Muscle of arm (tissue), 1 donor: ENCODE measurements at regions not wholly inside any gene's neighbourhood (a gene's known extent, or its start where the extent isn't known, plus 50 kb on each side); places are given as distances from the start of the nearest gene placed in this dataset.
"Not testable (repeated sequence)": the region's sequence is repeated elsewhere in the genome, so short reads cannot be mapped to it uniquely, and the experiment has no call there.

Experiments
- DNase-seq: peaks from one replicate; pipeline ENCODE4 v3.0.0-alpha.2; 2013

DNA sequence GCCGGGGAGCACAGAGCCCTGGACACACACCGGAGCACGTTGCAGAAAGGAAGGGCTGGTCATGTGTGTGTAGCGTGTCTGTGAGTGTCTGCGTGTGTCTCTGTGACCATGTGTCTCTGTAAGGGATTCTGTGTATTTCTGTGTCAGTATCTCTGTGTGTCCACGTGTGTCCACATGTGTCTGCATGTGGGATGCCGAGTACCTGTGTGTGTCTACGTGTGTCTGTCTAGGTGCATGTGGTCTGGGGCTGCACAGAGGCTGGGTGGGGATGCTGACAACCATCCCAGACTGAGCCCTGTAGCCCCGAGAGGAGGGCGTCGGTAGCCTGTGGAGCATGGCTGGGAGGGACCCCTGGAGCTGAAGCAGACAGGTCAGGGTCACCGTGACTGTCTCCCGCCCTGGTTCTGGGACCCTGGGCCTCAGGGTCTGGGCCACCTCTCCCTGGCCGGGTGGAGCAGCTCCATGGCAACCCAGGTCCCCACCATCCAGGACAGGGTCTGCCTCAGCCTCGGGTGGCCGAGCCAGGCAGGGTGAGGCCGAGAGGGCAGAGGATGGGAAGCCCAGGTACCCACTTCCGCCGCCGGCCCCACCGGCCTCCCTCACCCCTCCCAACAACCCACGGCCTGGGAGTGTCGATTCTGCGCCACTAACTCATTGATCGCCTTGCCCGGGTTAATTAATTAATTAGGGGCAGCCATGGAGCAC, 122.7 kb downstream of the FAM53A start:
- DNase-seq, result no peak

DNA sequence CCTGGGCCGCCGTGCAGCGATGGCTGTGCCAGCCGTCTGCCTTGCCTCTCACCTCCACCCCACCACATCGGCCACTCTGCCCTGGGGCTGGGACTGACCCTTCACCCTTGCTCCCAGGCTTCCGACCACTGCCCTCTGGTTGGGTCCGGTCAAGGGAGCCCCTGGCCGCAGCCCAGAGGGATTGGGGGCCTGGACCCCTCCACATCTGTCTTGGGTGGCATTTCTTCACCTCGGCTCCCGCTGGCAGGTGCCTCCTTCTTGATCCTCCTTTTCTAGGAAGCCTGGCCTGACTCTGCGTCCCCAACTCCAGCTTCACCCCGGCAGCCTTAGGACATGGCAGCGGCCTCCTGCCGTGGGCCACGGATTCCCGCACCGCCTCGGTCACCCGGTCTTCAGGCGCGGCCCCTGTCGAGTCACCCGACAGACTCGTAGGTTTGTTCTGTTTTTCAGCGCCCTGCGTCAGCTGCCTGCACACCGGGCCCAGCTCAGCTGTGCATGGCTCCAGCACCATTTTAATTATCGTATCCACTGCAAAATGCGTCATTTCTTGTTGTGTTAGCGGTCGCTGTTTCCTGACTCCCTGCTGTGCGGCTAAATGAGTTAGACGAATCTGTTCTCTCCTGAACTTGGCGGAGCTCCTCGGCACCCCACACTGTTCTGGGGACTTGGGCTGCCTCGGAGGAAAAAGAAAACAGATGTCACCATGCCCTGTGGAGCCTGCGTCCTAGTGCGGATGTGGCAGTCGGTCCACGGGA, 124.0 kb downstream of the FAM53A start:
- DNase-seq, result no peak

DNA sequence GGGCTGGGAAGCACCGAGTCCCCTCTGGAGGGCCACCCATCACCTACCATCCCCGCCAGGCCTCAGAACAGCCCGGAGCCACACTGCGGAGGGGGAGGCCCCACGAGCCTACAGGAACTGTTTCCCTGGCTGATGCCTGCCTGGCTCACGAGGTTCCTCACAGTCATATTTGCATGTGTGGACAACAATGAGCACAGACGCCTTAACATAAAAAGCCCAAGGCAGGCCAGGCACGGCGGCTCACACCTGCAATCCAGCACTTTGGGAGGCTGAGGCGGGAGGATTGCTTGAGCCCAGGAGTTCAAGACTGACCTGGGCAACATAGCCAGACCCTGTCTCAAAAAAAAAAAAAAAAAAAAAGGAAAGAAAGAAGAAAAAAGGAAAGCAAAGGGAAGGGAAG, 125.9 kb downstream of the FAM53A start:
- no peak for DNase-seq

DNA sequence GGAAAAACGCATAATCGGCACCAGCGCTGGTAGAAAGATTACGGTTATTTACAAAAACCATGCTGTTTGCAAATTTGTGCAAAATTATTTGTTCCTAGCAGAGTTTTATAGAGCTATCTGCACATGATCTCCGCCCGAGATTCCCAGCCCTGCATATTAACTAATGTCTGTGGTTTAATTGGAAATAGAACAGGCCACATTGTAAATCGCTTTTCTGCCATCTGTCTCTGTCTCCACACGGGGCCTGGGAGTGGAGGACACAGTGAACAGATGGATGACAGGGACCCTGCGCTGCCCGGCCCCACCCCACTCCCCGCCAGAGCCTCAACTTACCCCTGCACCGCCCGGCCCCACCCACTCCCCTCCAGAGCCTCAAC, 126.9 kb downstream of the FAM53A start:
- no peak for DNase-seq

DNA sequence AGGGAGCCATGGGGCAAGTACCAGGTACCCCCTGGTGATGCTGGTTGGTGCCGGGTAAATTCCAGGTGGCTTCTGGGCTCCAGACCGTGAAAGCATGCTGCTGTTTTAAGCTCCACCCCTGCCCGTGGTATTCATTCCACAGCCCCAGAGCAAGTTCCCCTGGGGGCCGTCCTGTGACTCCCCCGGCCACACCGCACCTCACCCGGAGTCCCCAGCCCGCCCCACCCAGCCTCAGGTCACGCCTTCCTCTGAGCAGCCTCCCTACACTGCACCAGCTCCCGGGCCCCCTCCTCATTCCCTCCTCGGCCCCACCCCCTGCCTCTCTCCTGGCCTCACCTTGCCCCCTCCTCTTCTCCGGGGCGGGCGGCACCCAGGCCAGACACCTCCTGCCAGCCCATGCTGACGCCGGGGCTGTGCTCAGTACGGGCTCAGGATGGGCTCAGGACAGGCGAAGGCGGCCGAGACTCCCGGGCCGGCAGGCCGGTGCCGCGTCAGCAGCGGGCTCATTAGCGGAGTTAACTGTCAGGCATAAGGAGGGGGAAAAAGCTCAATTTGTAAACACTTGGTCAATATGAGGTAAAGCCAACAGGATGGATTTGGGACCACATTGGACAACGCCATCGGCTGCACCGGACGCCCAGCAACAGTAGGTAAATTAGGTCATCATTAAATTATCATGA, 127.4 kb downstream of the FAM53A start:
- no peak for DNase-seq

DNA sequence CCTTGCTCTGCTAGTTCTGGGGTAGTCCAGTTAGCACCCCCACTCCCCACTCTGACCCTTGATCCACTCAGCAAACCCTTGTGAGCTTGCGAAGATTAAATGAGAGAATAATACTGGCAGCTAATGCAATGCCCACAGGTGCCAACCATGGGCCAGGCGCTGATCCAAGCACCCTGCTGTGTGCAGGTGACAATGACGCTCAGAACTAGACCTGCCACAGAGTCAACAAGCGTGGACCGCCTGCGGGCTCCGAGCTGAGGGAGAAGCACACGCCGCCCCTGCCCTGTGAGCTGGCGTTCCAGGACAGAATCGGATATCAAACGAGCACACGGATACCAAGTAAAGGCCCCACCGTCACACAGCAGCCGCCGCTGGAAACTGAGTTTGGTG, 129.2 kb downstream of the FAM53A start:
- no peak for DNase-seq

DNA sequence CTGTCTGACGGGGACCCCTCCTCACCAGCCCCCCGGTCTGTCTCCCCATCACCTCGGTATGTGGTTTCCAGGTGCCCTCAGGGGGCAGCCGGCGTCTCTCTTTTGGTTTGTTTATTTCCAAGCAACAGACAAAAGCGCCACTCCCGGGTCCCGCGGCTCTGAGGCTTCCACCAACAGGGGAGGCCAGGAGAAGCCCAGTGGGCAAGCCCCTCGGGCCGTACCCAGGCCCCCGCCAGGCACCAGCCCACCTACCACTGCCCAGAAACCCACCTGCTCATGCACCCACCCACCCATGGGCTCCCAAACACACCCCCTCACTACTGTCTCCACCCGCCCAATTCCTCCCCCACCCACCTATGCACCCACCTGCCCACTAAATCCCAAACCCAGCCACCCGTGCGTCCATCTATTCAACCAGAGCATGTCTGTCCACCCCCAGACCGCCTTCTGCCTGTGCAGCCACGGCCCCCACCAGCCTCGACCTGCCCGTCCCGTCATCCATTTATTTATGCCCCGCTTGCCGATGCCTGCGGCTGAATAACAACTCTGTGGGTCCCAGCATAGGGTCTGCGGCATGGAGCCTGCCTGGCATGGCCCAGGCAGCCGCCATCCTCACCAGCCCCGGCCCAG, 129.8 kb downstream of the FAM53A start:
- no peak for DNase-seq

DNA sequence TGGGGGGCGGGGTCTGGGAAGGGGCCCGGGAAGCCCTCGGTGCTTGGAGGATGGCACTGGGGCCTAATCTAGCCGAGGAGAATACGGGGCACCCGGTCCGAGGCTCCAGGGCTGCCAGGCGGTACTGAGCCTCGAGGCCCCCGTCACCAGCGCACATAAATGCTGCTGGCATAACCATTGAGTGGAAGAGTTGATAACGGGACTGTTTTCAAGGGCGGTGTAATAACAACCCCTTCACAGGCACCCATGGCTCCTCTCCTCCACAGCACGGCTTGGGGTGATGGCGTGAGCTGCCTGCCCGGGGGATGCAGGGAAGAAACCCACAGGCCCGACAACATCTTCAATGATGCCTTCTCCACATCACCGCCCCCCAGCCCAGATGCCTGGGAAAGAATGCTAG, 130.7 kb downstream of the FAM53A start:
- DNase-seq, result no peak

DNA sequence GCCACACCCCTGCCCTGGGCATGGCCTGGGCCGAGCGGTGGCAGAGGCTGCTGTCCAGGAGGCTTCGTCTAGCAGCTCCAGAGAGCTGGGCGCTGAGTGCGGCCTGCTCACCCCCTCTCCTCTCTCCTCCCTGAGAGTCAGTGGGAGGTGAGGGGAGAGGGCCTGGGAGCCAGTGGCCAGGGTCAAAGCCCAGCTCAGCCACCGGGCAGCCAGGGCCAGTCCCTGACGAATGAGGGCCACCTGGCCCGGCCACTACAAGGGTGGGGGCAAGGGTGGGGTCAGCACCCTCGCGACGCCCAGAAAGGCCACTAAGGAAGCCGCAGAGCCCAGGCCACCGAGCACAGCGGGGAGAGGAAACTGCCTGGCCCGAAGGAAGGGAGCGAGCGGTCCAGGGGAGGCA, 131.7 kb downstream of the FAM53A start:
- DNase-seq, result no peak

DNA sequence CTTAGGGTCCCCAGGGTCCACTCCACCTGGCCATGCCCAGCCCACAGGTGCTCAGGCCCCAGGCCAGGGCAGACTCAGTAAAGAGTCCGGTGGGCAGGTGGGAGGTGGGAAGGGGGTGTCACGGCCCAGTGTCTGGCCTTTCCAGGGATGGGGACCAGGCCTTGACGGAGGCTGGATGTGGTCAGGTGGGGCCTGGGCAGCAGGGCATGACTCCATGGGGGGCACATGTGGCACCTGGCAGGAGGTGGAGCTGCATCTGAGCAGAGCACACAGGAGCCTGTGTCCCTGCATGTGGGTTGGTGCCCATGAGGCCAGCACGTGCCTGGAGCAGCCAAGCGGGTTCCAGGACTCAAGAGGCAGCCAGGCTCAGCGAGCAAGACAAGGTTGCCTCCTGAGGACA, 132.9 kb downstream of the FAM53A start:
- no peak for DNase-seq

DNA sequence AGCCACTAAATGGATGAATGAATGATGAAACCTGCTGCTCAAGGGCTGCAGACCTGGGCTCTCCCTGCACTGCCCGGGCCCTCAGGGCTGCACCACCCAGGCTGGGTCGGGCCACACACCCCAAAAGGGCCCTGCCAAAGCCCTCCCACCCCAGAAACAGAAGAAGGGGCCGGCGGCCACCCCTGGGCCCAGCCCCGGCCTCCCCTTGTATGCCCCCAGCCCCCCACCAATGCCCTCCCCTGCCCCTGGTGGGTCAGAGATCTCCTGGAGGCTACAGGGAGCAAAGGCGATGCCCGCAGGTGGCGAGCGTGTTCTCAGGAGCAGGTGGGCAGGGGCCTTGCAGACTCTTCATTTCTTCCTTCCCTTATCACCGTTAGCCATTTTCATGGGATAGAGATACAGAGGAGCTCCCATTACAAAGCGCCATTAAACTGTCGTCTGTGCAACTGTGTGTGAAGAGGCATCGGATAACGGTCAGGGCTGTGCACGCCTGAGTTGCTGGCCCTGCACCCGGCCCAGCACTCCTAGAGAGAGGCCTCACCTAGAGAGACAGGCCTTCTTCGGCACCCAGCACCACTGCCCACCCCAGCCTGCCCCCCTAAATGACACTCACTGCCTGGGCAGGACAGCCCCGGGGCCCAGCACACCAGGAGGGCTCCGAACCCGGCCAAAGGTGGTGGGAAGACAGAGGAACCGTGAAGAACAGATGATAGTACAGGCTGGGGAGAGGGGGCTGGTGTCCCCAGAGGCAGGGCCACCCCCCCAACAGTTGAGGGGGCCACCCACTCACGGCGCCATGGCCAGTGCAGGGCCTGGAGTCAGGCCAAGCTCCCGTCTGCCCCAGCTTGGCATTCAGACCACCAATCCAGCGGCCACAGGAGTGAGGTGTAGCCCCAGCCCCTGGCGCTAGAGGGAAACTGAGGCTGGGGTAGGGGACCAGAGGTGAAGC, 133.7 kb downstream of the FAM53A start:
- DNase-seq, result no peak

DNA sequence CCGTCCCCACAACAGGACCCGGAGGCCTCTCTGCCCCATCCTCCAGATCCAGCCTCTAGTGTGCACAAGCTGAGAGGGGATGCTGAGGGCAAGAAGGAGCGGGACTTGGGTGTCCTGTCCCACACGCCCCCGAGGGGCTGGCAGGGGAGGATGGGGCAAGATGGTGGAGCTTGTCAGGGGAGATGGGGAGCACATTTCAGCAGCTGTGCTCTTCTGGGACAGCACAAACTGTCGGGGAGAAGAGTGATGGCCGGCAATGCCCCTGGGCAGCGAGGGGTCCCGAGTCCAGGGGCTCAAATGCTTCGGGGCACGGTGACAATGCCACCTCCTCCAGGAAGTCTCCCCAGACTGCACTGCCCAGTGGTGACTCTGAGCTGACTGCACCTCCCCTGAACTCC, 134.5 kb downstream of the FAM53A start:
- DNase-seq, result no peak

DNA sequence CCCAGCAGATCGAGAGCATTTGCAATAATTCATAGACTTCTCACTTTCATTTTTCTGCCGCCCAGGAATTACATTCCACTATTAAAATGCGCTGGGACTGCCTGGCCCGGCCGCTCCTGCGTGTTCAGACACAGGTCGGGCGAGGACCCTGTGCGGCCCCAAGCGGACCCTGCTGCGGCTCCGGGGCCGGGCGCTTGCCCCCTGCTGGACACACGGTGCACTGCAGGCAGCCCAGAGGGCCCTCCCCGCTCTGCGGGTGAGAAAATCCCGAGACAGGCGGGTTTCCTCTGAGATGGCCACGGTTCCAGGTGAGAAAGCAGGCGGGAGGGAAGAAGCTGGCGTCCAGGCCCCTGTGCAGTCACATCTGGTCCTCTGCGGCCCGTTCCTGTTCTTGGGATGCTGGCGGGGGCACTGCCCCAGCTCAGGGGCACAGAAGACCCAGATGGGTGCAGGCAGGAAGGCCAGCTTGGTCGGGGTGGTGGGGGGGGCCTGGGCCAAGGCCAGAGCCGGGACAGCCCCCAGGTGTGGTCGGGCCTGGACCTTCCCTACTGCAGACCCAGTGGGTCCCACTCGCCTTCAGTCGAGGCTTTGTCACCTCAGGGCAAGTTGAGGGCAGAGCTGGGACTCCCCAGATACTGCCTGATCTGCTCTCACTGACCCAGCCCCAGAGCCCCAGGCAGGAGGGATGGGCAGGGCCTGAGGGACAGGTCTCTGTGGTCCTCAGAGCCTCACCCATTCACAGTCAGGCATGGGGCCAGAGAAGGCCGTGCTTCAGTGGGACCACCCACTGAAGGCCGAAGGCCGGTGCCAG, 135.1 kb downstream of the FAM53A start:
- DNase-seq, result not testable (repeated sequence)

DNA sequence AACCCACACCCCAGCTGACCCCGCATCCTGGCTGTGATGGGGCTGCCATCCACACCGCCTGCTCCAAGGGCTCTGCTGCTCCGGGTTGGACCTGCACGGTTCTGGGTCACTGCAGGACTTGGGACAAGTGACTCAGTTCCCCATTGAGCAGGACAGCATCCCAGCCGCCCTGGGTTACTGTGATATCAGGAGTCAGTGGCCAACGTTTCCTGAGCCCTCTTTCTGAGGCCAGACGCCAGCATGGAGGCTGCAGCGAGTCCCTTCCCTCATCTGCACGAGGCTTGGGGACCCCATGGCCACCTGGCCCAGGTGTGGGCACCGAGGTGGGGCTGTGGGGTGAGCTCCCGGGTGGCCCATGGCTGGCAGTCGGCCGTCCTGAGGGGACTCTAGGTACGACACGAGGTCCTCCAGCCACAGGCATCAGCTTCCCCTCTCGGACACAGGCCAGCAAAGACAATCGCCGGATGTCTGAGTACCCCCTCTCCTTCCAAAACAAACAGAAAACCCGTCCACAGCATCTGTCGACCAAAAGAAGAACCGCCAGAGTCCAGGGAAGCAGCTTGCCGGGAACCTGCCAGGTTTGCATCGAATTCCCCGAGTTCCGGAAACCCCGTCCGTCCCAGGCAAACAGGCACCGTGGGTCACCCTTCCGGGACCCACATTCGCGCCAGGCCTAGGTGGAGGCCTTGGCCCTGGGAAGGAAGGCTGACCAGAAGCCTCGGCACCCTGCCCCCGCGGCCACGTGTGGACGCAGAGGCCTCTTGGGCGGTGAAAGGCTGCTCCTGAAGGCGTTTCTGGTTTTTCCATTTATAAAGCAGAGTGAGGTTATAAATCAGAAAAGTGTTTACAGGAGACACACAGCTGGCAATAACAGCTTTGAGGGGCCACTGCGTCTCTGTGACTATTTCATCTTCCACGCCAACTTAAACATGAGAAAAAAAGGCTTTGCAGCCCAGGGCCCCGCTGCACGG, 136.0 kb downstream of the FAM53A start:
- DNase-seq, result peak; percentile 50

DNA sequence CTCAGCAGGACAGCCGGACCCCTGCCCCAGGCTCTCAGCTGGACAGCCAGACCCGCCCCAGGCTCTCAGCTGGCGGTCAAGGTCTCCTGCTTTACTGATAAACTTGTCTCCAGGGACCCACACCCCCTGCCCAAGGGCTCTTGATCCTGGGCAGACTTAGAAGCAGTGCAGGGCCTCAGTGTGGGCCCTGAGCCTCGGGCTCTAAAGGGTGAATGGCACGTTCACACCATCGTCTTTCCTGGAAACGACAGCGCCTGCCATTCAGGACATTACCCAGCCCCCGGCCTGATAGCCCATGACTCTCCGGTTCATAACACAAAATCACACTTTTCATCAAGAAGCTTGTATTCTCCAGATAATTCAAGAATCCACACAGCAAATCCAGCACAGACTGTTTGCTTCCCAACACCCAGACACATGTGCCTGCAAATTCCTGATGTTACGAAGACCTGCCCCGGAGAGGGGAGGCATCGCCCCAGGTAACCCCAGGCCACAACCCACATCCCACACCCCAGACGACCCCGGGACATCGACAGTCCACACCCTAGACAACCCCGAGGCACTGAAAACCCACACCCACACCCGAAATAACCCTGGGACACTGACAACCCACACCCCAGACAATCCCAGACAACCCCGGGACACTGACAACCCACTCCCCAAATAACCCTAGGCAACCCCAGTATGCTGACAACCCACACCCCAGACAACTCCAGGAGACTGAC, 136.8 kb downstream of the FAM53A start:
- DNase-seq, result no peak

DNA sequence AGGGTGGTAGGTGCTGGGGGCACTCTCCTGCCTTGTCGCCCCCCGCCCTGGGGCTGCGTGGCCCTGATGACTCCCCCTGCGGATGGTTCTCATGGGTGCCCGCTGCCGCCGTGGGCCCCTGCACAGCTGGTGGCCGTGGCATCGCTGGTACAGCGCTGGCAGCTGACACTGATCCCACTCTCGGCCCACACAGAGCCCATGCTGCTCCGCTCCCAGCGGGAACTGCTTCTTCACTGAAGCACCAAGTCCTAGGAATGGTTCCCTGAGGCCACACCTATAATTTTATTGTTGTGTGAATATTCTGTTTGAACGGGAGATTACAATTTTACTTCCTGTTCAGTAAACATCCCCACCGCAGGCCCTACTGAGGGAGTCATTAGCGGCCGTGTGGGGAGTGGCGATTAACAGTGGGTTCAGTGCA, 138.6 kb upstream of the NKX1-1 start:
- no peak for DNase-seq

DNA sequence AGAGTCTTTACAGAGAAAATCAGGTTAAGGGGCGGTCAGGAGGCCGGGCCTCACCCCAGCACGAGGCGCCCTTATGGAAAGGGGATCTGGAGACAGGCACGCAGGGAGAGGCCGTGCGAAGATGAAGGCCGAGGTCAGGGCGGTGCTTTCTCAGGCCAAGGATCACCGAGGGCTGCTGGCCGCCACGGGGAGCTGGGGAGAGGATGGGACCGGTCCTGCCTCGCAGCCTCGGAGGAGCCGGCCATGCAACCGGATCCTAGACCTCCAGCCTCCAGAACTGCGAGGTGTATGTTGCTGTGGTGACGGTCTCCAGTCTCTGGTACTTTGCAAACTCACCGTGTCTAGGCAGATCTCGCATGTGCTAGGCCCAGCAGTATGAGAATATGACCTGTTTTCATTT, 138.2 kb upstream of the NKX1-1 start:
- not testable (repeated sequence) for DNase-seq

DNA sequence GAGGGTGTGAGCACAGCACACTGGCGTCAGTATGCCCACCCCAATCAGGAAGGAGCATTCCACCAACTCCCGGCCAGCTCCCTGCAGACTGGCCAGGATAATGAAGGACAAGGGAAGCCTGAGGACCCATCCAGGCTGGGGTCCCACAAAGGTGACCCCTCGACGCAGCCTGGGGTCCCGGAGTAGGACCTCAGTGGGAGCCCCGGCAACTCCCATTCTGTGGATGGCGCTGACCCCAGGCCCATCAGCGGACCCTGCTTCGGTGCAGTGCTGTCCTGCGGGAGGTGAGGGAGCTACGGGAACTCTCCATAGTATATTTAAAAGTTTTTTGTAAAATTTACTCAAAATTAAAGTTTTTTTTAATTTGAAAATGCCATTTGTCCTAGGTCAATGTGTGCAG, 137.7 kb upstream of the NKX1-1 start:
- DNase-seq, result no peak

DNA sequence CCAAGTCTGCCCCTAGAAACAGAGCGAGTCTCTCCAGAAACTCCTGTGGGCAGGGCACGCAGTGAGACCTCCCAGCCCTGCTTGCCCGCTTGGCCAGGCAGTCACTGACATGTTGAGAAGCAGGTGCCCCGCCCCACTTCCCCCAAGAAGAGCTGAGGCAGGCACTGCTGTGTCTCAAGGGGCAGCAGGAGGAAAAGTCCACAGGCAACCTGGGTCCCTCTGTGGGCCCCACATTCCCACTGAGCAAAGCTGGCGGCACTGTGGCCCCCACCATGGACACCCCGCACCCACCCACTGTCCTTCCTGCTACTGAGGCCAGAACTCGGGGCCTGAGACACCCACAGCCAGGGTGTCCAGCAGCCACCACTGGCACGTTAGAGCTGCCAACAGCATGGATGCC, 137.3 kb upstream of the NKX1-1 start:
- no peak for DNase-seq
